ENCODE measurements at regions not wholly inside any gene's neighbourhood (a gene's known extent, or its start where the extent isn't known, plus 50 kb on each side); places are given as distances from the start of the nearest gene placed in this dataset.

GRCh38 chr13:34752283-34752960, 189.6 kb upstream of the NBEA start:
- ChIA-PET POLR2A (no interaction called here), CTCF (no interaction called here)
- no peak for TF ChIP-seq CTCF (IDR thresholded peaks at IDR 0.05; ENCODE audit: control extremely low read depth, extremely low read depth, low read depth, missing control alignments)
- DNase-seq (ENCODE audit: extremely low spot score), result no peak

- TF ChIP-seq CTCF (IDR thresholded peaks at IDR 0.05; ENCODE audit: control extremely low read depth, extremely low read depth, low read depth, missing control alignments), result no peak
- ChIA-PET POLR2A (no interaction called here), CTCF (no interaction called here)
- no peak for DNase-seq (ENCODE audit: extremely low spot score)
These were observed 185.9 kb upstream of the NBEA start for GRCh38 chr13:34756136-34756535.

GRCh38 chr13:34756572-34756971, 185.5 kb upstream of the NBEA start:
- CTCF ChIA-PET, result no interaction called here
- TF ChIP-seq CTCF (IDR thresholded peaks at IDR 0.05; ENCODE audit: control extremely low read depth, extremely low read depth, low read depth, missing control alignments), result no peak
- DNase-seq (ENCODE audit: extremely low spot score), result no peak
- POLR2A ChIA-PET, result no interaction called here

- no peak for DNase-seq (ENCODE audit: extremely low spot score)
- ChIA-PET CTCF (no interaction called here), POLR2A (no interaction called here)
- no peak for TF ChIP-seq CTCF (IDR thresholded peaks at IDR 0.05; ENCODE audit: control extremely low read depth, extremely low read depth, low read depth, missing control alignments)
These were observed 184.6 kb upstream of the NBEA start for GRCh38 chr13:34757441-34757840.

GRCh38 chr13:34758628-34759027, 183.4 kb upstream of the NBEA start:
- TF ChIP-seq CTCF (IDR thresholded peaks at IDR 0.05; ENCODE audit: control extremely low read depth, extremely low read depth, low read depth, missing control alignments), result no peak
- ChIA-PET CTCF (no interaction called here), POLR2A (no interaction called here)
- DNase-seq (ENCODE audit: extremely low spot score), result no peak

GRCh38 chr13:34762312-34762711, 179.8 kb upstream of the NBEA start:
- no peak for TF ChIP-seq CTCF (IDR thresholded peaks at IDR 0.05; ENCODE audit: control extremely low read depth, extremely low read depth, low read depth, missing control alignments)
- CTCF ChIA-PET, result no interaction called here
- no peak for DNase-seq (ENCODE audit: extremely low spot score)
- POLR2A ChIA-PET, result no interaction called here

- POLR2A ChIA-PET, result no interaction called here
- no peak for TF ChIP-seq CTCF (IDR thresholded peaks at IDR 0.05; ENCODE audit: control extremely low read depth, extremely low read depth, low read depth, missing control alignments)
- no peak for DNase-seq (ENCODE audit: extremely low spot score)
- CTCF ChIA-PET, result no interaction called here
These were observed 177.8 kb upstream of the NBEA start for GRCh38 chr13:34764246-34764645.

Measured in GM10248 (cell line).